Right lobe of liver (tissue), 4 donors: ENCODE measurements at regions not wholly inside any gene's neighbourhood (a gene's known extent, or its start where the extent isn't known, plus 50 kb on each side); places are given as distances from the start of the nearest gene placed in this dataset.

ENCODE experiments used
- POLR2A ChIP-seq: fragments of 450-650 bp; IDR thresholded peaks from one replicate; pipeline ENCODE4 v1.6.1; 2017; ENCODE audit warnings: antibody characterized with exemption, mild to moderate bottlenecking
- TF ChIP-seq, protein P1 (sequence below), 4 donors: fragments of 200-600 bp in 3 of 4; fragments of 450-650 bp in 1 of 4; IDR thresholded peaks; one replicate each; pipeline versions ENCODE4 v1.5.1 to v1.8.0; 2016 to 2022; ENCODE audit warnings: antibody characterized with exemption in 4 of 4, mild to moderate bottlenecking in 2 of 4
- donor health status: DM: no; HTN: no; CAD: no.
- donor health status: DM: no; HTN: no; CAD: no.
- donor health status: DM: no; HTN: yes; CAD: no.

DNA sequence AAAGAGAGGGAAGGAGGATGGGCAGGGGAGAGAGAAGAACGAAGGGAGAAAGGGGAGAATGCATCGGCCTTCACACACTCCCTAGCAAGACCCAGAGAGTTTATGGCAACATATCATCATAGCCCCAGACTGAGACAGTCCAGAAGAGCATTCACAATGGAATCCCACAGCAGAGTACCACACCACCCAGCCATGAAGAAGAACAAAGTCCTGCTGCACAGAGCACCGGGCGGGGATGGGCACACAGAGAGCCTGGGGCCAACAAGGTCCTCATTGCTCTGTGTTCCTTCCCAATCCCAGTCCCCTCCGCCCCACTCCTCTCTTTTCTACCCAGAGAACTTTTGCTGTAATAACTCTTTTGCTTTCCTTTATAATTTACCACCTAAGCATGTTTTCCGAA is 118.1 kb upstream of the TMPRSS2 start:
- TF ChIP-seq, protein P1, sequence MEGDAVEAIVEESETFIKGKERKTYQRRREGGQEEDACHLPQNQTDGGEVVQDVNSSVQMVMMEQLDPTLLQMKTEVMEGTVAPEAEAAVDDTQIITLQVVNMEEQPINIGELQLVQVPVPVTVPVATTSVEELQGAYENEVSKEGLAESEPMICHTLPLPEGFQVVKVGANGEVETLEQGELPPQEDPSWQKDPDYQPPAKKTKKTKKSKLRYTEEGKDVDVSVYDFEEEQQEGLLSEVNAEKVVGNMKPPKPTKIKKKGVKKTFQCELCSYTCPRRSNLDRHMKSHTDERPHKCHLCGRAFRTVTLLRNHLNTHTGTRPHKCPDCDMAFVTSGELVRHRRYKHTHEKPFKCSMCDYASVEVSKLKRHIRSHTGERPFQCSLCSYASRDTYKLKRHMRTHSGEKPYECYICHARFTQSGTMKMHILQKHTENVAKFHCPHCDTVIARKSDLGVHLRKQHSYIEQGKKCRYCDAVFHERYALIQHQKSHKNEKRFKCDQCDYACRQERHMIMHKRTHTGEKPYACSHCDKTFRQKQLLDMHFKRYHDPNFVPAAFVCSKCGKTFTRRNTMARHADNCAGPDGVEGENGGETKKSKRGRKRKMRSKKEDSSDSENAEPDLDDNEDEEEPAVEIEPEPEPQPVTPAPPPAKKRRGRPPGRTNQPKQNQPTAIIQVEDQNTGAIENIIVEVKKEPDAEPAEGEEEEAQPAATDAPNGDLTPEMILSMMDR (IDR thresholded peaks at IDR 0.05): no peak
- TF ChIP-seq POLR2A: no peak
